AG10803 (cell line): ENCODE measurements at regions not wholly inside any gene's neighbourhood (a gene's known extent, or its start where the extent isn't known, plus 50 kb on each side); places are given as distances from the start of the nearest gene placed in this dataset.
"Not testable (repeated sequence)": the region's sequence is repeated elsewhere in the genome, so short reads cannot be mapped to it uniquely, and the experiment has no call there.

Experiments used
- DNase-seq: peaks from one replicate; pipeline ENCODE4 v3.0.0; 2010; ENCODE audit warnings: low read depth
- H3K4me3 ChIP-seq: 2 replicates; pipeline ENCODE4 v1.5.1; 2011; ENCODE audit warnings: mild to moderate bottlenecking, low read length, control low read depth
- CTCF ChIP-seq: conservative IDR thresholded peaks from 2 replicates; pipeline ENCODE4 v1.5.1; 2011; ENCODE audit warnings: mild to moderate bottlenecking, low read length, control low read depth, inconsistent platforms

GRCh38 chr1:71292203-71292602, 211.4 kb upstream of the ZRANB2 start:
- no peak overlapping the region for H3K4me3 ChIP-seq
- no peak for TF ChIP-seq CTCF
- DNase-seq: no peak

- not testable (repeated sequence) for H3K4me3 ChIP-seq, DNase-seq
Measured at GRCh38 chr1:71290506-71291237, 209.8 kb upstream of the ZRANB2 start.

- no peak overlapping the region for H3K4me3 ChIP-seq
- DNase-seq: no peak
- TF ChIP-seq CTCF: no peak
Measured at GRCh38 chr1:71285529-71285928, 204.7 kb upstream of the ZRANB2 start.

GRCh38 chr1:71276466-71276865, 195.6 kb upstream of the ZRANB2 start:
- H3K4me3 ChIP-seq: no peak overlapping the region
- DNase-seq: no peak
- no peak for TF ChIP-seq CTCF

- DNase-seq: peak; percentile 76
- TF ChIP-seq CTCF: no peak
- no peak overlapping the region for H3K4me3 ChIP-seq
Measured at GRCh38 chr1:71273334-71273733, 192.5 kb upstream of the ZRANB2 start.

- no peak overlapping the region for H3K4me3 ChIP-seq
- no peak for DNase-seq
- no peak for TF ChIP-seq CTCF
Measured at GRCh38 chr1:71270394-71270915, 189.6 kb upstream of the ZRANB2 start.

GRCh38 chr1:71269818-71270217, 189.0 kb upstream of the ZRANB2 start:
- TF ChIP-seq CTCF: no peak
- DNase-seq: peak; percentile 33
- H3K4me3 ChIP-seq: no peak overlapping the region
